ENCODE measurements at regions not wholly inside any gene's neighbourhood (a gene's known extent, or its start where the extent isn't known, plus 50 kb on each side); places are given as distances from the start of the nearest gene placed in this dataset.

DNA sequence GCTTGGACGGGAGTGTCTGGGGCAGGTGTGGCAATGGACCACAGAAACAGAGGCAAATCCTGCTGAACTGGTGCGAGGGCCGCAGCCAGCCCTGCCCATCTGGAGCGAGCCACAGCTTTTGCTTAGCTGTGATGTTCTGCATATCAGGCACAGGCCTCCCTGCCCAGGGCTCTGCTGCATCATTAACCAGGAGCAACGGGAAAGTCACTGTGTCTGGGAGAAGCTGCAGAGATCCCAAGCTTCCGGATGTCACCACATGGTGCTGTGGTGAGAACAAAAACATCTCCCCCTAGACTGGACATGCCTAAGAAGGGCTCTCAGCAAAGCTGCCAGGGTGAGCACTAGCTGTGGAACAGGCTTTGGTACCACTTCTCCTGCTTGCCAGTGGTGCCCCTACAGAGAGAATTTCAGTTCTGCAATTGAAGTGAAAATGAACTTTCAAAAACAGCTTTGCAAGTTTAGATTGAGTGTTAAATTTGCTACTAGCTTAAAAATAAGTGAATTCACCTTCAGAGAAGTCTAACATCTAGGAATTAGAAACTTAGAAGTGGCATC is 172.9 kb upstream of the MYT1L start:
- Histone ChIP-seq H3K36me3 (ENCODE audit: control insufficient read depth in 1 of 2, insufficient read depth in 2 of 2, low read length in 2 of 2) (no peaks in the 10 kb centered on the region), H3K4me1 (ENCODE audit: control insufficient read depth in 1 of 2, insufficient read depth in 2 of 2, low read length in 2 of 2) (no peaks in the 10 kb centered on the region), H3K27ac (ENCODE audit: low read depth, low read length) (no peak overlapping the region), H3K9me2 (ENCODE audit: insufficient read depth) (no peaks in the 10 kb centered on the region), H3K79me2 (ENCODE audit: insufficient read depth, low read length) (no peaks in the 10 kb centered on the region), H3K9ac (ENCODE audit: low read length) (no peak overlapping the region), H2AFZ (ENCODE audit: low read depth, low read length, poor library complexity, severe bottlenecking) (no peak overlapping the region), H4K20me1 (ENCODE audit: insufficient read depth) (no peaks in the 10 kb centered on the region), H3K4me2 (ENCODE audit: low read length) (no peak overlapping the region), H3K4me3 (replicated peaks in 1 of 2; ENCODE audit: low read depth in 1 of 2, low read length in 2 of 2) (no peak overlapping the region), H3K9me3 (ENCODE audit: control insufficient read depth in 1 of 2, insufficient read depth in 1 of 2, low read depth in 1 of 2, low read length in 2 of 2) (no peaks in the 10 kb centered on the region), H3K27me3 (ENCODE audit: insufficient read depth, low read length) (no peaks in the 10 kb centered on the region)
- ChIA-PET RAD21 (ENCODE audit: low non-redundant PET in 1 of 2, low total read pairs in 2 of 2, uncharacterized antibody in 2 of 2, unreplicated experiment in 2 of 2) (no interaction called here), POLR2A (no interaction called here), CTCF (no interaction called here)
- TF ChIP-seq CEBPB (IDR thresholded peaks at IDR 0.05; ENCODE audit: low read depth) (no peak), EZH2 (IDR thresholded peaks at IDR 0.05) (no peak), EGR1 (IDR thresholded peaks at IDR 0.05; ENCODE audit: low read depth) (no peak)
- ATAC-seq (no peak), DNase-seq (ENCODE audit: low read depth, low spot score) (no peak)
- intact Hi-C loops (cut with micrococcal nuclease): no loop called here
- no TSS peak for BruUV-seq (replicated peaks)

DNA sequence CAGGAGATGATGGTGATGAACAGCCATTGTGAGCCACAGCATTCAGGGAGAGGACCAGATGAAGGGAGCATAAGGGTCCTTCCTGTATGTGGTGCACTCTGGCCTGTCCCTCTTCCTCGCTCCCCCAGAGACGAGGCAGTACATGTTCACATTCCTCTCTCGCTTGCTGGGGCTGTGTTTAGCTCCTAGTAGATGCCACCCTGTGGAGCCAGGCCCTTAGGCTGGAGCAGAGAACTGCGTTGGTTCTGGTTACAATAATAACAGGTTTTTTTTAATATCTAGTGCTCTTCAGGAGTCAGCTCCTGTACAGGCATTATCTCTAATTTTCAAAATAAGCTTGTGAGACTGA is 171.1 kb upstream of the MYT1L start:
- CTCF ChIA-PET: no interaction called here
- Histone ChIP-seq H3K4me2 (ENCODE audit: low read length) (no peak overlapping the region), H3K27ac (ENCODE audit: low read depth, low read length) (no peak overlapping the region), H3K9me2 (ENCODE audit: insufficient read depth) (no peaks in the 10 kb centered on the region), H3K9ac (ENCODE audit: low read length) (no peak overlapping the region), H2AFZ (ENCODE audit: low read depth, low read length, poor library complexity, severe bottlenecking) (no peak overlapping the region), H3K4me1 (ENCODE audit: control insufficient read depth in 1 of 2, insufficient read depth in 2 of 2, low read length in 2 of 2) (no peaks in the 10 kb centered on the region), H3K27me3 (ENCODE audit: insufficient read depth, low read length) (no peaks in the 10 kb centered on the region), H3K36me3 (ENCODE audit: control insufficient read depth in 1 of 2, insufficient read depth in 2 of 2, low read length in 2 of 2) (no peaks in the 10 kb centered on the region), H3K9me3 (ENCODE audit: control insufficient read depth in 1 of 2, insufficient read depth in 1 of 2, low read depth in 1 of 2, low read length in 2 of 2) (no peaks in the 10 kb centered on the region), H3K79me2 (ENCODE audit: insufficient read depth, low read length) (no peaks in the 10 kb centered on the region), H4K20me1 (ENCODE audit: insufficient read depth) (no peaks in the 10 kb centered on the region), H3K4me3 (replicated peaks in 1 of 2; ENCODE audit: low read depth in 1 of 2, low read length in 2 of 2) (no peak overlapping the region)
- intact Hi-C loops (cut with micrococcal nuclease): no loop called here
- RAD21 ChIA-PET (ENCODE audit: low non-redundant PET in 1 of 2, low total read pairs in 2 of 2, uncharacterized antibody in 2 of 2, unreplicated experiment in 2 of 2): no interaction called here
- POLR2A ChIA-PET: no interaction called here
- ATAC-seq (no peak), DNase-seq (ENCODE audit: low read depth, low spot score) (no peak)
- no TSS peak for BruUV-seq (replicated peaks)
- TF ChIP-seq ZNF274 (IDR thresholded peaks at IDR 0.05; ENCODE audit: low read depth, low read length) (no peak), SP1 (IDR thresholded peaks at IDR 0.05; ENCODE audit: low read depth) (no peak), EZH2 (IDR thresholded peaks at IDR 0.05) (no peak), EZH2phosphoT487 (IDR thresholded peaks at IDR 0.05; ENCODE audit: borderline replicate concordance) (no peak), ZFX (IDR thresholded peaks at IDR 0.05) (no peak), POLR2A (IDR thresholded peaks at IDR 0.05; ENCODE audit: borderline replicate concordance, extremely low read depth, insufficient read depth, insufficient read length) (no peak), POLR2AphosphoS5 (IDR thresholded peaks at IDR 0.05; ENCODE audit: low read depth, low read length) (no peak), SRF (IDR thresholded peaks at IDR 0.05; ENCODE audit: low read depth) (no peak), TCF7L2 (IDR thresholded peaks at IDR 0.05; ENCODE audit: borderline replicate concordance, extremely low read depth, insufficient read depth, insufficient read length) (no peak), FOSL1 (IDR thresholded peaks at IDR 0.05; ENCODE audit: low read depth) (no peak)
- TF ChIP-seq, protein P1, sequence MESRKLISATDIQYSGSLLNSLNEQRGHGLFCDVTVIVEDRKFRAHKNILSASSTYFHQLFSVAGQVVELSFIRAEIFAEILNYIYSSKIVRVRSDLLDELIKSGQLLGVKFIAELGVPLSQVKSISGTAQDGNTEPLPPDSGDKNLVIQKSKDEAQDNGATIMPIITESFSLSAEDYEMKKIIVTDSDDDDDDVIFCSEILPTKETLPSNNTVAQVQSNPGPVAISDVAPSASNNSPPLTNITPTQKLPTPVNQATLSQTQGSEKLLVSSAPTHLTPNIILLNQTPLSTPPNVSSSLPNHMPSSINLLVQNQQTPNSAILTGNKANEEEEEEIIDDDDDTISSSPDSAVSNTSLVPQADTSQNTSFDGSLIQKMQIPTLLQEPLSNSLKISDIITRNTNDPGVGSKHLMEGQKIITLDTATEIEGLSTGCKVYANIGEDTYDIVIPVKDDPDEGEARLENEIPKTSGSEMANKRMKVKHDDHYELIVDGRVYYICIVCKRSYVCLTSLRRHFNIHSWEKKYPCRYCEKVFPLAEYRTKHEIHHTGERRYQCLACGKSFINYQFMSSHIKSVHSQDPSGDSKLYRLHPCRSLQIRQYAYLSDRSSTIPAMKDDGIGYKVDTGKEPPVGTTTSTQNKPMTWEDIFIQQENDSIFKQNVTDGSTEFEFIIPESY (IDR thresholded peaks at IDR 0.05; ENCODE audit: extremely low read depth, insufficient replicate concordance, low read length): no peak
- TF ChIP-seq, protein P2, sequence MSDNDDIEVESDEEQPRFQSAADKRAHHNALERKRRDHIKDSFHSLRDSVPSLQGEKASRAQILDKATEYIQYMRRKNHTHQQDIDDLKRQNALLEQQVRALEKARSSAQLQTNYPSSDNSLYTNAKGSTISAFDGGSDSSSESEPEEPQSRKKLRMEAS (IDR thresholded peaks at IDR 0.05): no peak
- TF ChIP-seq, protein P3, sequence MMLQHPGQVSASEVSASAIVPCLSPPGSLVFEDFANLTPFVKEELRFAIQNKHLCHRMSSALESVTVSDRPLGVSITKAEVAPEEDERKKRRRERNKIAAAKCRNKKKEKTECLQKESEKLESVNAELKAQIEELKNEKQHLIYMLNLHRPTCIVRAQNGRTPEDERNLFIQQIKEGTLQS (IDR thresholded peaks at IDR 0.05): no peak
- TF ChIP-seq, protein P4, sequence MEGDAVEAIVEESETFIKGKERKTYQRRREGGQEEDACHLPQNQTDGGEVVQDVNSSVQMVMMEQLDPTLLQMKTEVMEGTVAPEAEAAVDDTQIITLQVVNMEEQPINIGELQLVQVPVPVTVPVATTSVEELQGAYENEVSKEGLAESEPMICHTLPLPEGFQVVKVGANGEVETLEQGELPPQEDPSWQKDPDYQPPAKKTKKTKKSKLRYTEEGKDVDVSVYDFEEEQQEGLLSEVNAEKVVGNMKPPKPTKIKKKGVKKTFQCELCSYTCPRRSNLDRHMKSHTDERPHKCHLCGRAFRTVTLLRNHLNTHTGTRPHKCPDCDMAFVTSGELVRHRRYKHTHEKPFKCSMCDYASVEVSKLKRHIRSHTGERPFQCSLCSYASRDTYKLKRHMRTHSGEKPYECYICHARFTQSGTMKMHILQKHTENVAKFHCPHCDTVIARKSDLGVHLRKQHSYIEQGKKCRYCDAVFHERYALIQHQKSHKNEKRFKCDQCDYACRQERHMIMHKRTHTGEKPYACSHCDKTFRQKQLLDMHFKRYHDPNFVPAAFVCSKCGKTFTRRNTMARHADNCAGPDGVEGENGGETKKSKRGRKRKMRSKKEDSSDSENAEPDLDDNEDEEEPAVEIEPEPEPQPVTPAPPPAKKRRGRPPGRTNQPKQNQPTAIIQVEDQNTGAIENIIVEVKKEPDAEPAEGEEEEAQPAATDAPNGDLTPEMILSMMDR (IDR thresholded peaks at IDR 0.05 in 2 of 3, conservative IDR thresholded peaks at IDR 0.05 in 1 of 3; ENCODE audit: borderline replicate concordance in 1 of 3, insufficient read depth in 1 of 3, low read depth in 2 of 3, low read length in 2 of 3): no peak

Measured in HCT116 (cell line).